ENCODE measurements at regions not wholly inside any gene's neighbourhood (a gene's known extent, or its start where the extent isn't known, plus 50 kb on each side); places are given as distances from the start of the nearest gene placed in this dataset.
"Not testable (repeated sequence)": the region's sequence is repeated elsewhere in the genome, so short reads cannot be mapped to it uniquely, and the experiment has no call there.

DNA sequence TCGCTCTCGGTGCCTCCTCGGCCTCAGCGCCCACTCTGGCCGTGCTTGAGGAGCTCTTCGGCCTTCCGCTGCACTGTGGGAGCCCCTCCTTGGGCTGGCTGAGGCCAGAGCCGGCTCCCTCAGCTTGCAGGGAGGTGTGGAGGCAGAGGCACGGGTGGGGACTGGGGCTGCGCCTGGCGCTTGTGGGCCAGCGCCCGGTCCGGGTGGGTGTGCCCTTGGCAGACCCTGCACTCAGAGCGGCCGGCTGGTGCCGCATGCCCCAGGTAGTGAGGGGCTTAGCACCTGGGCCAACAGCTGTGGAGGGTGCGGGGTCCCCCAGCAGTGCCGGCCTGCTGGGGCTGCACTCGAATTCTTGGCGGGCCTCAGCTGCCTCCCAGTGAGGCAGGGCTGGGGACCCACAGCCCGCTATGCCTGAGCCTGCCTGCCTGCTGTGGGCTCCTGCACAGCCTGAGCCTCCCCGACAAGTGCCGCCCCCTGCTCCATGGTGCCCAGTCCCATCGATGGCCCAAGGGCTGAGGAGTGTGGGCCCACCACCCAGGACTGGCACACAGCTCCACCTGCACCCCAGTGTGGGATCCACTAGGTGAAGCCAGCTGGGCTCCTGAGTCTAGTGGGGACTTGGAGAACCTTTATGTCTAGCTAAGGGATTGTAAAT lies 2085.2 kb upstream of the ACO1 start:
- DNase-seq (no peak), ATAC-seq (no peak)
- H3K36me3 Mint-ChIP-seq = no peaks in the 10 kb centered on the region
- peaks cover 2% of the 10 kb centered on the region for H3K9me3 Mint-ChIP-seq (ENCODE audit: low read depth)
- H3K27me3 Mint-ChIP-seq = no peaks in the 10 kb centered on the region
- H3K27ac Mint-ChIP-seq = no peak overlapping the region
- CTCF ChIA-PET = no interaction called here
- H3K4me3 Mint-ChIP-seq = no peak overlapping the region
- H3K4me1 Mint-ChIP-seq = no peaks in the 10 kb centered on the region

DNA sequence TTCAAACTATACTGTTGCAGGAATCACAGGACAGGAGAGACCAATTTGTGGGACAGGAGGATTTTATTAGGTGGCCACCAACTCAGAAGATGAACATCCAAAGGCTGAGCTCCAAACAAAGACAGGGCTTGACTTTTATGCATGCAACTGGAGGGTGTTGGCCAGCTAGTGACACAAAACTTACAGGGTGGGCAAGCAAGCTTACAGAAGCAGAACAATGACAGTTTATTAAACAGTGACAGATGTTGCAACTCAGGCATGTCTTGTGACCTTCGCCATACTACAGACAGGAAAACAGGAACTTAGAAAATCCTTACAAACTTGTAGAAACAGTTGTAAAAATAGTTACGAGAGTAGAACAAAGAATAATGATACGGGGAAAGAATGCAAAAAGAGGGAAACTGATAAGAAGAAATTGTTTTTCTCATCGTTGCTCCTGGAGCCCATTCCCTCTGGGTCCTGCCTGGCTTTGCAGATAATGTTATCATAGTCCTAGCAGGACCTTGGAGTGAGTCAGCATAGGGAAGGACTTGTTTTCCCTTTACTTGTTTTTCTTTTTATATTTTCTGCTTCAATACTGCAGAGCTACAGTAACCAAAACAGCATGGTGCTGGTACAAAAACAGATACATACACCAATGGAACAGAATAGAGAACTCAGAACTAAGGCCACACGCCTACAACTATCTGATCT lies 2083.0 kb upstream of the ACO1 start:
- CTCF ChIA-PET = no interaction called here
- Mint-ChIP-seq H3K4me3 (no peak overlapping the region), H3K27ac (no peak overlapping the region), H3K36me3 (no peaks in the 10 kb centered on the region), H3K4me1 (no peaks in the 10 kb centered on the region), H3K27me3 (no peaks in the 10 kb centered on the region), H3K9me3 (ENCODE audit: low read depth) (peaks cover 2% of the 10 kb centered on the region)
- DNase-seq (no peak), ATAC-seq (no peak)

DNA sequence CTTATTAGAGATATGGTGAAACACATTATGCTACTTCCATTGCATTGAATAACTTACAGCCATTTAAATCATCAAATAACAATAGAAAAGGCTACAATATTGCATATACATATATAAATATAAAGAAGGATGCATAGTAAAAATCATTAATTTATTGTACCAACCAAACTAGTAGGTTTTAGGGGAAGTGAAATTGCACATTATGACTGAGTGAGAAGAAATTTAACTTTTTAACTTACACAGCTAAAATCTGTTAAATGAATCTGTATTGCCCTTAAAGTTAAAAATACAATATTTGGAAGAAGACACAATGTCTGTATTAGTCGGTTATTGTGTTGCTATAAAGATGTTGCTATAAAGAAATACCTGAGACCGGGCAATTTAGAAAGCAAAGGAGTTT lies 2073.7 kb upstream of the ACO1 start:
- peaks cover 2% of the 10 kb centered on the region for H3K9me3 Mint-ChIP-seq (ENCODE audit: low read depth)

DNA sequence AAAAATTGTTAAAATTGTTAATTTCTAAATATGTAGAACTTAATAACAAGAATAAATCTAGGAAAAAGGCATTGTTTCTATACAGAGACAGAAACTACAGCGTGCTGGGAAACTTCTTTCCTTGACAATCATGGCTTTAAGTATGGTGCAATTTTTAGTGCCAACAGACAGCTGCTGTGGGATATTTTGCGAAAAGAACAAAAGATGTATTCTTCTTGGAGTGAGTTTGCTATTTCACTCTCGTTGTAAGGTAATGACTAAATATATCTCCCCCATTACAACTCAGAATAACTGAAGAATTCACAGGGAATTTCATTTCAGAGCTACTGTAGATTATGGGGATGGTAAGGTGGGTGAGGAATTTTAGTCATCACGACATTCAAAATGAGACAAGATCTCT lies 2055.0 kb upstream of the ACO1 start:
- Mint-ChIP-seq H3K27ac (no peak overlapping the region), H3K4me3 (no peak overlapping the region), H3K27me3 (no peaks in the 10 kb centered on the region), H3K9me3 (ENCODE audit: low read depth) (no peaks in the 10 kb centered on the region), H3K36me3 (no peaks in the 10 kb centered on the region), H3K4me1 (no peaks in the 10 kb centered on the region)
- CTCF ChIA-PET = no interaction called here
- no peak for ATAC-seq
- DNase-seq = no peak

More for the DNA sequence above, 2073.7 kb upstream of the ACO1 start:
- no peaks in the 10 kb centered on the region for H3K4me1 Mint-ChIP-seq
- DNase-seq (no peak), ATAC-seq (no peak)
- H3K27ac Mint-ChIP-seq = no peak overlapping the region
- H3K4me3 Mint-ChIP-seq = no peak overlapping the region
- no peaks in the 10 kb centered on the region for H3K36me3 Mint-ChIP-seq
- CTCF ChIA-PET = no interaction called here
- H3K27me3 Mint-ChIP-seq = no peaks in the 10 kb centered on the region

DNA sequence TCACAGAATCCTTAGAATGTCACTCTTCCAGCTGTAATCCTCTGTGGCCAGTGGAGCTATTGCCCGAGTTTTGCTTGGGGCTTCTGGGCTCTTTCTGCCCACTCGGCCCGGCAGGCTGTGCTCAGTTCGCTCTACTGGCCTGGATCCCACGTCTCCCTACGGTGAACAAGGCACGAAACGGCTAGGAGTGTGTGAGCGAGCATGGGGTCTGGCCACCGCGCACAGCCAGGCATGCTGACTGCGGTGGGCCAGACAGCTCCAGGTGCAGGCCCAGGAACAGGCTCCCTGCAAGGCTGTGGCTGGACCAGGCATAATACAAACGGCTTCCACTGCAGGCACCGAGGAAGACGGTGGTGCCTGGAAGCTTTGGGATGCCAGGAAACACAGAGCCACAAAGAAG lies 2035.5 kb upstream of the ACO1 start:
- no peaks in the 10 kb centered on the region for H3K27me3 Mint-ChIP-seq
- H3K9me3 Mint-ChIP-seq (ENCODE audit: low read depth) = peaks cover 2% of the 10 kb centered on the region
- H3K4me1 Mint-ChIP-seq = no peaks in the 10 kb centered on the region
- no peak overlapping the region for H3K4me3 Mint-ChIP-seq
- ATAC-seq (no peak), DNase-seq (no peak)
- CTCF ChIA-PET = no interaction called here
- H3K27ac Mint-ChIP-seq = no peak overlapping the region
- no peaks in the 10 kb centered on the region for H3K36me3 Mint-ChIP-seq

DNA sequence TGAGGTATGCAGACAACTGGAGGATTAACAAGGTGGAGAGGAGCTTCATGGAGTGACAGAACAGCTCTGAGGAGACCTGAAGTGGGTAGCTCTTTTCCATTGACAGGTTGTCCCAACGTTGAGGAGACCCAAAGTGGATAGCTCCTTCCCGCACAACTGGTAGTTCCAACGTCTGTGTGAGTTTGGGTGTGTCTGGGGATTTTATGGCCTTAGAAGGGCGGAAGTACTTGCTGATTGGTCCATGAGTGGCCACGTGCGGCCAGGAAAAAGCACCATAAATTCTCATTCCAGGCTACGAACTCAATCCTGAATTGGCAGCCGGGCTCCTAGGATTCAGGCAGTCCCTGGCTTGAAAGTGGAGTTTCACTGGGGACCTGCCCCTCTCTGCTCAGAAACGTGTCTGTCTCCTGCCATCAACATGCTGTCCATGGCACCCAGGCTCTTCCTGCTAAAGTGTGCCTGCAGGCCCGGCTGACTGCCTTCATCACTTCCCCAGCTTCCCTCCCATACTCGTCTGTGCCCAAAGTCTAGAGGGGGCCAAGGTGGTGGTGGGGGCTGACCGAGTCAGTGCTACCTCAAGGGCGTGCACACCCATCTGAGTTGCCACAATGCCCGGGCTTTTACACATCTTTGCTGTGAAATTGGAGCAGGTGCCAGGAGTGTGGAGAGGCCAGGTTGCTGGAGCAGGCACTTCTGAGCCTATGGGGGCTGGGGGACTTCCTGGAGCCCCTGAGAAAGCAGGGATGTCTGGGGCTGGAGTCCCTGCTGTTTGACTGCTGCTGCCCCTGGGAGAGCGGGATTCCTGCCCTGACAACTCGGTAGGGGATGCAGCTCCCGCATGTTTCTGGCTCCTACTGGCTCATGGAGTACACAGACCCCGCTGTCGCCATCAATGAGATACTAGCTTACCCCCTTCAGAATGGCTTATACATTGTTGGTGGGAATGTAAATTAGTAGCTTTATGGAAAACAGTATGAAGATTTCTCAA lies 2034.6 kb upstream of the ACO1 start:
- H3K4me3 Mint-ChIP-seq = no peak overlapping the region
- CTCF ChIA-PET = no interaction called here
- no peak overlapping the region for H3K27ac Mint-ChIP-seq
- ATAC-seq = no peak
- H3K36me3 Mint-ChIP-seq = no peaks in the 10 kb centered on the region
- peaks cover 2% of the 10 kb centered on the region for H3K9me3 Mint-ChIP-seq (ENCODE audit: low read depth)
- no peaks in the 10 kb centered on the region for H3K4me1 Mint-ChIP-seq
- H3K27me3 Mint-ChIP-seq = no peaks in the 10 kb centered on the region
- DNase-seq = no peak

DNA sequence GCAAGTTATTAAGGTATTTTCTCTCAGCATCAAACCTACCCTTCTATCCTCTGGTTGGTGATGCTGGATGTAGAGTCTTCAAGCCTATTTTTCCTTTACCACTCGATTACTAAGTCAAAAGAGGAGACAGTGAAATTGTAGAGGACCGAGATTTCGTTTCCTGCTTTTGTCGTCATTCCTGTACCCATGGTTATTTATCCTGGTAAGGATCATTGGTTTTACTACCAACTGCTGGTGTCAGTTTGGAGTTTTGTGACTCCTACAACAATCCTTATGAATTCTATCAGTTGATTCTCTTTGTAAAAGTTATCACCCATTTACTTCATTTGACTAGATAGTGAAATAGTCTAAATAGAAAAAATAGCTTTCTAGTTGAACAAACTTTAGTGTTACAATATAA lies 2028.2 kb upstream of the ACO1 start:
- Mint-ChIP-seq H3K4me1 (no peaks in the 10 kb centered on the region), H3K4me3 (no peak overlapping the region), H3K36me3 (no peaks in the 10 kb centered on the region), H3K27ac (no peak overlapping the region), H3K9me3 (ENCODE audit: low read depth) (no peaks in the 10 kb centered on the region), H3K27me3 (no peaks in the 10 kb centered on the region)
- CTCF ChIA-PET = no interaction called here
- ATAC-seq = no peak
- DNase-seq = no peak

DNA sequence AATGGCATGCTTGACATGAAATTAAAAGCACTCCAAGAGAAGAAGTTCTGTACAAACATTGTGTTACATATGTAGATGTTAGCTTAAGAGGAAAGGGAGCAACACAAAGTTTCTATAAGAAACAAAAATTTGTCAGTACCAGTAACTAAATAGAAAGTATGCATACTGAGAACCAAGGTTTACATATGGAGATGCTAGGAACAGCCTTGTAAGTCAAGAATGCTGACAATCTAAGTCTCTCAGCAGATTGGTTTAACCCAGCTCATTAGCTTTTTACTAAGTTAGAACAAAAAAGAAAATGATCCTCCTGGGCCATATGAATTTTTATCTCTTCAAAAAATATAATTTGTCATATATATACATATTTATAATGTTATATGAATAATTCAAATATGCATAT lies 2022.1 kb upstream of the ACO1 start:
- Mint-ChIP-seq H3K4me3 (no peak overlapping the region), H3K27me3 (no peaks in the 10 kb centered on the region), H3K36me3 (no peaks in the 10 kb centered on the region), H3K27ac (no peak overlapping the region), H3K4me1 (no peaks in the 10 kb centered on the region), H3K9me3 (ENCODE audit: low read depth) (no peaks in the 10 kb centered on the region)
- no peak for ATAC-seq
- CTCF ChIA-PET = no interaction called here
- no peak for DNase-seq

DNA sequence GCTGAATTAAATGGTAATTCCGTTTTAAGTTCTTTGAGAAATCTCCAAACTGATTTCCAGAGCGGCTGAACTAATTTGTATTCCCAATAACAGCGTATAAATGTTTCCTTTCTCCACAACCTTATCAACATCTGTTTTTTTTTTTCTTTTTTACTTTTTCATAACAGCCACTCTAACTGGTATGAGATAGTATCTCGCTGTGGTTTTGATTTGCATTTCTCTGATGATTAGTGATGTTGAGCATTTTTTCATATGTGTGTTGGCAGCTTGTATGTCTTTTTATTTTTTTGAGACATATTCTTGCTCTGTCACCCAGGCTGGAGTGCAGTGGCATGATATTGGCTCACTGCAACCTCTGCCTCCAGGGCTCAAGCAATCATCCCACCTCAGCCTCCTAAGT lies 2018.3 kb upstream of the ACO1 start:
- H3K27me3 Mint-ChIP-seq; H3K27ac Mint-ChIP-seq; H3K9me3 Mint-ChIP-seq (ENCODE audit: low read depth); ATAC-seq; H3K4me3 Mint-ChIP-seq; H3K36me3 Mint-ChIP-seq; CTCF ChIA-PET; H3K4me1 Mint-ChIP-seq; DNase-seq: not testable (repeated sequence)

DNA sequence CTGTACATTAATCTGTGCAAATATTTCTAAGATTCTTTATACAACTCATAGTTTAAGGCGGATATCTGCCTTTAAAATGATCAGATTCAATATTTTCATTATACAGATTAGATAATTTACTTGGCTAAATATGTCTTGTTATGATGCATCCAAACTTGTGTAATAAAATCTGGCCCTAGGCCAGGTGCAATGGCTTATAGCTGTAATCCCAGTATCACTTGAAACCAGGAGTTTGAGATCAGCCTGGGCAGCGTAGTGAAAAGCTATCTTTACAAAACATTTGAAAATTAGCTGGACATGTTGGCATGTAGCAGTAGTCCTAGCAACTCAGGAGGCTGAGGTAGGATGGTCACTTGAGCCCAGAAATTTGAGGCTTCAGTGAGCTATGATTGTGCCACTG lies 2002.2 kb upstream of the ACO1 start:
- Mint-ChIP-seq H3K9me3 (ENCODE audit: low read depth) (no peaks in the 10 kb centered on the region), H3K4me1 (no peaks in the 10 kb centered on the region), H3K4me3 (no peak overlapping the region), H3K36me3 (no peaks in the 10 kb centered on the region), H3K27ac (no peak overlapping the region), H3K27me3 (no peaks in the 10 kb centered on the region)
- CTCF ChIA-PET = no interaction called here
- ATAC-seq = no peak
- no peak for DNase-seq

DNA sequence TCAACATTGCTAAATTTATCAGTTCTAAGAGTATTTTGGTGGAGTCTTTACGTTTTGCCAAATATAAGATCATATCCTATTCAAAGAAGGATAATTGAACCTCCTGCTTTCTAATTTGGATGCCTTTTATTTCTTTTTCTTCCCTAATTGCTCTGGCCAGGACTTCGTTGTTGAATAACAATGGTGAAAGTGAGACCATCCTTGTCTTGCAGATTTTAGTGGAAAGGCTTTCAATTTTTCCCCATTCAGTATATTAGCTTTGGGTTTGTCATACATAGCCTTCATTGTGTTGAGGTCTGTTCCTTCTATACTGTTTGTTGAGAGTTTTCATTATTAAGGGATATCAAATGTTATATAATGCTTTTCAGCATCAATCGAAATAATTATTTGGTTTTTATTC lies 1974.2 kb upstream of the ACO1 start:
- no peak overlapping the region for H3K27ac Mint-ChIP-seq
- H3K36me3 Mint-ChIP-seq = no peaks in the 10 kb centered on the region
- H3K4me1 Mint-ChIP-seq = no peaks in the 10 kb centered on the region
- no peaks in the 10 kb centered on the region for H3K27me3 Mint-ChIP-seq
- ATAC-seq (no peak), DNase-seq (no peak)
- H3K4me3 Mint-ChIP-seq = no peak overlapping the region
- peaks cover 9% of the 10 kb centered on the region for H3K9me3 Mint-ChIP-seq (ENCODE audit: low read depth)
- CTCF ChIA-PET = no interaction called here

DNA sequence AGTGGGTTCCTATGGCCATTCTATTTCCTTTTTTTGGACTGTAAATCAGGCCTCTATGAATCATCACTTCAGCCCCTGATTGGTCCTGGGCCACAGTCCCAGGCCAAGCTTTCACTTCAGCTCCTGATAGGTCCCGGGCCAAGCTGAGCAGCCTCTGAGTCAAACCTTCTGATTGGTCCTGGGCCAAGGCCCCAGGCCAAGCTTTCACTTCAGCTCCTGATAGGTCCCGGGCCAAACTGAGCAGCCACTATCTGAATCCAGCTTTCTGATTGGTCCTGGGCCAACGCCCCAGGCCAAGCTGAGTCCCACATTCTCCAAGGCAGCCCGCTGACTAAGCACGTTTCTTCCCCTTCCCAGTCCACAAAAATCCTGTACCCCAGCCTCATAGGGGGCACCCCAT lies 1972.9 kb upstream of the ACO1 start:
- Mint-ChIP-seq H3K27me3 (no peaks in the 10 kb centered on the region), H3K4me3 (no peak overlapping the region), H3K27ac (no peak overlapping the region), H3K36me3 (no peaks in the 10 kb centered on the region), H3K4me1 (no peaks in the 10 kb centered on the region), H3K9me3 (ENCODE audit: low read depth) (peaks cover 9% of the 10 kb centered on the region)
- CTCF ChIA-PET = no interaction called here
- DNase-seq (no peak), ATAC-seq (no peak)

DNA sequence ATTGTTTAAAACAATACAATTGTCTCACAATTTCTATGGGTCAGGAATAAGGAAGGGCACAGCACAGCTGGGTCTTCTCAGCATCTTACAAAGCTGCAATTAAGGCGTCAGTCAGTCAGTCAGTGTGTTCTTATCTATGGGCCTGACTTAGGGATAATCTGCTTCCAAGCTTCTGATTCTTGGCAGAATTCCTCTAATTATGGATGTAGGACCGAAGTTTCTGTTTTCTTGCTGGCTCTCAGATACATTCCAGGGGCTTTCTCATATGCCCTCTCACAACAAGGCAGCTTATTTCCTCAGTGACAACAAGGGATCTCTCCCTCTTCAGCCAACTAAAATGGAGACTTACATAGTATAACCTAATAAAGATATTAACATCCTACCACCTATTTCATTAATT lies 1925.3 kb upstream of the ACO1 start:
- CTCF ChIA-PET = no interaction called here
- Mint-ChIP-seq H3K9me3 (ENCODE audit: low read depth) (no peaks in the 10 kb centered on the region), H3K36me3 (no peaks in the 10 kb centered on the region), H3K27ac (no peak overlapping the region), H3K27me3 (no peaks in the 10 kb centered on the region), H3K4me1 (no peaks in the 10 kb centered on the region), H3K4me3 (no peak overlapping the region)
- no peak for DNase-seq
- no peak for ATAC-seq

DNA sequence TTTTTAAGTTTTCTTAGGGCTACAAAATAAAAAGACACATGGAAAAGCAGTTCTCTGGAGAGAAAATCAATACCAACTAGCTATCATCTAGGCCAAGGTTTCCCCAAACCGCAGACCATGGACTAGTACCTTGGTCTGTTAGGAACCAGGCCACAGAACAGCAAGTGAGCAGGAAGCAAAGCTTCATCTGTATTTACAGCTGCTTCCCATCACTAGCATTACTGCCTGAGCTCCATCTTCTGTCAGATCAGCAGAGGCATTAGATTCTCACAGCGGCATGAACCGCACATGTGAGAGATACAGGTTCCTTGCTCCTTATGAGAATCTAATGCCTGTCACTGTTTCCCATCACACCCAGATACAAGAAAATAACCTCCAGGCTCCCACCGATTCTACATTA lies 1907.6 kb upstream of the ACO1 start:
- H3K27me3 Mint-ChIP-seq = no peaks in the 10 kb centered on the region
- no peaks in the 10 kb centered on the region for H3K36me3 Mint-ChIP-seq
- no peak overlapping the region for H3K27ac Mint-ChIP-seq
- H3K4me1 Mint-ChIP-seq = no peaks in the 10 kb centered on the region
- CTCF ChIA-PET = no interaction called here
- H3K4me3 Mint-ChIP-seq = no peak overlapping the region
- DNase-seq = no peak
- no peak for ATAC-seq
- H3K9me3 Mint-ChIP-seq (ENCODE audit: low read depth) = peaks cover 4% of the 10 kb centered on the region

All from activated CD8-positive, alpha-beta memory T cell treated with anti-CD3 and anti-CD28 coated beads, Interleukin-2, amount 10 ng/mL, durations not matched to agents 7 days and 5 days (primary cell).